ENCODE measurements at regions not wholly inside any gene's neighbourhood (a gene's known extent, or its start where the extent isn't known, plus 50 kb on each side); places are given as distances from the start of the nearest gene placed in this dataset.
"Not testable (repeated sequence)": the region's sequence is repeated elsewhere in the genome, so short reads cannot be mapped to it uniquely, and the experiment has no call there.

- Mint-ChIP-seq H3K36me3 (ENCODE audit: low read depth) (no peaks in the 10 kb centered on the region), H3K4me3 (no peak overlapping the region), H3K9me3 (peaks cover 2% of the 10 kb centered on the region), H3K4me1 (no peaks in the 10 kb centered on the region), H3K27ac (no peak overlapping the region), H3K27me3 (peaks cover 9% of the 10 kb centered on the region)
- ChIA-PET CTCF (no interaction called here), POLR2A (no interaction called here)
- TF ChIP-seq CTCF (IDR thresholded peaks at IDR 0.05) = no peak
- DNase-seq = no peak
- no peak for ATAC-seq (ENCODE audit: low read depth)
- intact Hi-C loops (cut with micrococcal nuclease) = no loop called here
Measured at GRCh38 chr7:37578350-37578749, 105.2 kb upstream of the GPR141 start.

- Mint-ChIP-seq H3K36me3 (ENCODE audit: low read depth) (no peaks in the 10 kb centered on the region), H3K27me3 (peaks cover 10% of the 10 kb centered on the region), H3K4me3 (no peak overlapping the region), H3K4me1 (no peaks in the 10 kb centered on the region), H3K9me3 (peaks cover 2% of the 10 kb centered on the region), H3K27ac (no peak overlapping the region)
- intact Hi-C loops (cut with micrococcal nuclease) = no loop called here
- ATAC-seq (ENCODE audit: low read depth) = no peak
- TF ChIP-seq CTCF (IDR thresholded peaks at IDR 0.05) = no peak
- no peak for DNase-seq
- POLR2A ChIA-PET = no interaction called here
- CTCF ChIA-PET = no interaction called here
Measured at GRCh38 chr7:37580376-37580775, 103.2 kb upstream of the GPR141 start.

GRCh38 chr7:37584651-37585463, 98.7 kb upstream of the GPR141 start:
- H3K4me3 Mint-ChIP-seq = not testable (repeated sequence)

GRCh38 chr7:37590824-37591223, 92.7 kb upstream of the GPR141 start:
- H3K4me1 Mint-ChIP-seq = no peaks in the 10 kb centered on the region
- no peak for TF ChIP-seq CTCF (IDR thresholded peaks at IDR 0.05)
- ChIA-PET POLR2A (no interaction called here), CTCF (no interaction called here)
- ATAC-seq (ENCODE audit: low read depth) = no peak
- peaks cover 29% of the 10 kb centered on the region for H3K27me3 Mint-ChIP-seq
- H3K36me3 Mint-ChIP-seq (ENCODE audit: low read depth) = no peaks in the 10 kb centered on the region
- H3K4me3 Mint-ChIP-seq = no peak overlapping the region
- no peak for DNase-seq
- H3K27ac Mint-ChIP-seq = no peak overlapping the region
- peaks cover 3% of the 10 kb centered on the region for H3K9me3 Mint-ChIP-seq
- intact Hi-C loops (cut with micrococcal nuclease) = no loop called here

More at GRCh38 chr7:37584651-37585463, 98.7 kb upstream of the GPR141 start:
- H3K4me1 Mint-ChIP-seq; POLR2A ChIA-PET; DNase-seq; ATAC-seq (ENCODE audit: low read depth); intact Hi-C loops (cut with micrococcal nuclease); H3K36me3 Mint-ChIP-seq (ENCODE audit: low read depth); CTCF ChIA-PET; H3K27ac Mint-ChIP-seq; H3K9me3 Mint-ChIP-seq: not testable (repeated sequence)
- H3K27me3 Mint-ChIP-seq = peaks cover 27% of the 10 kb centered on the region

GRCh38 chr7:37592366-37592765, 91.2 kb upstream of the GPR141 start:
- peaks cover 29% of the 10 kb centered on the region for H3K27me3 Mint-ChIP-seq

More at GRCh38 chr7:37592366-37592765, 91.2 kb upstream of the GPR141 start:
- no peak for TF ChIP-seq CTCF (IDR thresholded peaks at IDR 0.05)
- no peak for DNase-seq
- Mint-ChIP-seq H3K27ac (no peak overlapping the region), H3K9me3 (peaks cover 3% of the 10 kb centered on the region), H3K36me3 (ENCODE audit: low read depth) (no peaks in the 10 kb centered on the region), H3K4me1 (no peaks in the 10 kb centered on the region), H3K4me3 (no peak overlapping the region)
- intact Hi-C loops (cut with micrococcal nuclease) = no loop called here
- no peak for ATAC-seq (ENCODE audit: low read depth)
- POLR2A ChIA-PET = no interaction called here
- CTCF ChIA-PET = no interaction called here
